Right ventricle myocardium inferior (tissue), 1 donor: ENCODE measurements at regions not wholly inside any gene's neighbourhood (a gene's known extent, or its start where the extent isn't known, plus 50 kb on each side); places are given as distances from the start of the nearest gene placed in this dataset.
A peak's percentile ranks its signal among the peaks of the same experiment; 100 is the strongest.

ENCODE experiments used
- ATAC-seq: fragments of 200-7000 bp; cut with Tn5 transposase; one replicate; pipeline ENCODE4 v1.9.1; 2020; ENCODE audit warnings: mild to moderate bottlenecking, moderate library complexity
- DNase-seq: peaks from one replicate; pipeline ENCODE4 v3.0.0; 2021; ENCODE audit errors: missing footprints
- intact Hi-C: fragments of 100-400 bp; cut with DNase I; formaldehyde crosslinking; loops from one replicate; pipeline ENCODE4 v1.11.0; 2022
- donor health status: DM: no; HTN: yes; CAD: no; lungs with severe emphysema.

DNA sequence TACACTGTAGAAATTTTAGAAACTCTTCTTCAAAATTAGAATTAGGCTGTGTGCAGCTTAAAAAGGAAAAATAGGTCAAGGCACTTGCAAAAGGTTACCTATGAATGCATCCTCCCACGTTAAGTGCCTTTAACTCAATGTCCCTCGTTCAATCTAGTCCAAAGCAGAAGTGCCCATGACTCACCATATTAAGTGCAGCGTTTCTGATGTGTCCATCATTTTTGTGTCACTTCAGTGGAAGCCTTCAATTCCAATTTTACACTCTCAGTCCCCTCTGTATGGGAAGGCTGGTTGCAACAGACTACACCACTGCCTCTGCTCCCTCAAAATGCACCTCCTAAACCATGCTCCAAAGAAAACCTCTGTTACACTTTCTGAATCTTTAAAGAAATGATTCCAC, 53.4 kb downstream of the FOXB1 start:
- ATAC-seq (no peak), DNase-seq (no peak)
- intact Hi-C loops = no loop called here

DNA sequence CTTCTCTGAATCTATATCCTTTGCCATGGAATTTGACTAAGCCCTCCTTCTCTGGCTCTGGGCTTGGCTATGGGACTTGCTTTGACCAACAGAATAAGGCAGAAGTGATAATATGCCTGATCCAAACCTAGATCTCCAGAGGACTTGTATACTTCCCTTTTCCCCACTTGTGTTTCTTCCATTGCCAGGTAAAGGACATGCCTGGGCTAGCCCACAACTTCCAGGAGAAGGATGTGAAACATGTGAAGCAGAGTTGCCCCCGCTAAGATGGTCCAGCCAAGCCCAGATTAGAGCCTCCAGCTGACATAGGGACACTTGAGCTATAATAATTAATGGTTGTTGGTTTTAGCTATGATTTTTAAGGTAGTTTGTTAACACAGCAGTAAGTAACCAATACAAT, 55.1 kb downstream of the FOXB1 start:
- ATAC-seq = no peak
- intact Hi-C loops = no loop called here

DNA sequence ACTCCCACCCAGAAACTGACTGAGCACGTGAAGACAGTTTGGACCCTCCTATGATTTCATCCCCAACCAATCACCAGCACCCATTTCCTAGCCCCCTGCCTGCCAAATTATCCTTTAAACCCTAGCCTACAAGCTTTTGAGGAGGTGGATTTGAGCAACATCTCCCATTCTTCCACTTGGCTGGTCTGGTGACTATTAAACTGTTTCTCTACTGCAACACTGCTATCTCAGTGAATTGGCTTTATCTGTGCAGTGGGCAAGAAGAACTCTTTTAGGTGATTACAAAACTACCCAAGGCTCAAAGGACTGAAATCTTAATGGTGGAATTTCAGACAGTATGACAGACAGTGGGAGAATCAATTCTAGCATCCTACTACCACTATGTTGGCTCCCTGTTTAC, 57.6 kb downstream of the FOXB1 start:
- ATAC-seq (no peak), DNase-seq (no peak)
- intact Hi-C loops = no loop called here

More for the DNA sequence above, 55.1 kb downstream of the FOXB1 start:
- no peak for DNase-seq

DNA sequence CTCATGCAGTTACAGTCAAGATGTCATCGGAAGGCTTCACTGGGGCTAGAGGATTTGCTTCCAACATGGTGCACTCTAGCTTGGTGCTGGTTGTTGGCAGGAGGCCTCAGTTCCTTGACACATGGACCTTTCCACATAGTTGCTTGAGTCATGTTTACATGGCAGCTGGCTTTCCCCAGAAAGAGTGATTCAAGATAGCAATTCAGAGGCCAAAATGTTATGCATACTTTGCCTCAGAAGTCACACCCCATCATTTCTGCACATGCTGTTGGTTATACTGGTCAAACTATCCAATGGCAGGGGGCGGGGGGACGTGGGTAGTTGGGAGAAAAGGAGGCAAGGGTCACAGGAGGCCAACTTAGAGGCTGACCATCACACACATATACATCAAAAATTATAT, 58.7 kb downstream of the FOXB1 start:
- ATAC-seq (no peak), DNase-seq (no peak)
- intact Hi-C loops = no loop called here

DNA sequence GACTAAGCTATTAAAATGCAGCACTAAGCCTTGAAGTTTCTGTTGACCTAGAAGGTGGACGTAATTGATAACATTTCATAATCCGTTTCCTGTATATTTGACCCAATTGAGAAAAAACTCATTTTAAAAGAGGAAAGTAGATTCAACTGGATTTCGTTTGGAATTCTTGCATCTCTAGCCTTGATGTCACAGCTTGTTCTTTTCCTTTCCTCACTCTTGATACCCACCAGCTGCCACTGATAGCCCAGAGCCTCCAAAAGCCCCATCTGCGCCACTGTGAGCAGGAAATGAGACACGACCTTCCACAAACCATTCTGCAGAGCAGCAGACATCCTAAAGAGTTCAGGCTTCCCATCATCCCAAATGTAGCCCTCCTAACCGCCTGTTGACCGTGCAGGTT, 61.8 kb downstream of the FOXB1 start:
- intact Hi-C loops = no loop called here

DNA sequence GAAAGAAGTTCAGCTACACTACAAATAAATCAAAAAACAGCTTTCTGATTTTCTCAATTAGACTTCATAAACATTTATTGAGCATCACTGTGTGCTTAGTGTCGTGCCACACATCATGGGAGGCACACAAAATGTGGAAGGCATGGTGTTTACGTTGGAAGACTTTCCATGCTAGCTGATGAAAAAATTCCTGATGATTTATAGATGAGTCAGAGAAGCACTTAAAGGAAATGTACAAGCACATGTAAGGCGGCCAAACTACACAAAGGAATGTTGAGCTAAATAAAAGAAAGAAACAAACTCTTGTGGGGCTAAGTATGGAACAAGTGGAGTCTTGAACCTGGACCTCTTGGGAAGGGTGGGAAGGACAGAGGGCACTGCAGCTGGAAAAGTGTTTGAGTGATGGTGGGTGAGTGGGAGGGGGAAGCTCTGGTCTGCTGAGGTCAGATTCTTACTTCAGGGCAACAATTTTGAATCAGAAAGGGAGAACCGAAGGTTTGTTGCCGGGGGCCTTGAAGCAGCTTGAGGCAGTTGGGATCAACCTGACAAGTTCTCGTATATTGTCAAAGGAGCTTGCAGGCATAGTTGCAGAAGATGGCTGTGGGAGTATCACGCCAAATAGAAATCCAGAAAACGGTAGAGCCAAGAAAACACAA, 66.9 kb downstream of the FOXB1 start:
- ATAC-seq = no peak
- intact Hi-C loops = no loop called here
- DNase-seq = no peak

More for the DNA sequence above, 61.8 kb downstream of the FOXB1 start:
- ATAC-seq (peak; percentile 74), DNase-seq (no peak)

DNA sequence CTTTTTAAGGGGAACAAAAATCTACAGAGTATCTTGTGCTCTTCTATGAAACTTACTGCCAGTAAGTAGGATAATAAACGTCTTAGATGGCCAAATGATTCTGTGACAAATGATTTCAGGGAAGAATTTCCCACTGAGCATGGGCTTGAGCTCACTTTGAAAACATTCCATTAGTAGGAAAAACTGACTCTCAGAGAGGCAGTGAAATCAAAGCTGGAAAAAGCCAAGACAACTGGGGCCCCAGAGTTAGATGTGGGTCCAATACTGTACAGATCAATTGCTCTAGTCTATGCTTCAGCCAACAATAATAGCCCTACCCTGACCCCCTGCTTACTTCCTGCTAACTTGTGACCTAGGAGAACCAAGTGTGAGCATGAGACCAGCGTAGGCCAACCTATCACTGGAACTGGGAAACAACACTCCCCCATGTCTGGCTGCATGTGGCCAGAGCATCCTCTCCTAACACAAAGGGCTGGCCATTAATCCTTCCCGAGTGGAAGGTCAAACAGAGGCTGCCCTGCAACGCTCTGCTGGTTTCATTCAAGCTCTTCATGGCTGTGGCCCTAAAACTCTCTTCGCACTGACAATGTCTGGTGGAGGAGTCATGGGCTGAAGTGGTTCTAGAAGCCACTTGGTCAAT, 68.8 kb downstream of the FOXB1 start:
- DNase-seq (no peak), ATAC-seq (no peak)
- intact Hi-C loops = no loop called here

DNA sequence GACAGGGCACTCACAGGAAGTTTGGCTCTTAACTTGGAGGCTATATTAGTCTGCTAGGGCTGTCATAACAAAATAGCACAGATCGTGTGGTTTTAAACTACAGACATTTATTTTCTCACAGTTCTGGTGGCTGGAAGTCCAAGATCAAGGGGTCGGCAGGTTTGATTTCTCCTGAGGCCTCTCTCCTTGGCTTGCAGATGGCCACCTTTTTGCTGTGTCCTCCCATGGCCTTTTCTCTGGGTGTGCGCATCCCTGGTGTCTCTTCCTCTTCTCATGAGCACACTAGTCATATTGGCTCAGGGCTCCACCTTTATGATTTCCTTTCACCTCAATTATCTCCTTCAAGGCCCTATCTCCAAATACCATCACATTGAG, 69.3 kb downstream of the FOXB1 start:
- intact Hi-C loops = no loop called here
- ATAC-seq (no peak), DNase-seq (no peak)

DNA sequence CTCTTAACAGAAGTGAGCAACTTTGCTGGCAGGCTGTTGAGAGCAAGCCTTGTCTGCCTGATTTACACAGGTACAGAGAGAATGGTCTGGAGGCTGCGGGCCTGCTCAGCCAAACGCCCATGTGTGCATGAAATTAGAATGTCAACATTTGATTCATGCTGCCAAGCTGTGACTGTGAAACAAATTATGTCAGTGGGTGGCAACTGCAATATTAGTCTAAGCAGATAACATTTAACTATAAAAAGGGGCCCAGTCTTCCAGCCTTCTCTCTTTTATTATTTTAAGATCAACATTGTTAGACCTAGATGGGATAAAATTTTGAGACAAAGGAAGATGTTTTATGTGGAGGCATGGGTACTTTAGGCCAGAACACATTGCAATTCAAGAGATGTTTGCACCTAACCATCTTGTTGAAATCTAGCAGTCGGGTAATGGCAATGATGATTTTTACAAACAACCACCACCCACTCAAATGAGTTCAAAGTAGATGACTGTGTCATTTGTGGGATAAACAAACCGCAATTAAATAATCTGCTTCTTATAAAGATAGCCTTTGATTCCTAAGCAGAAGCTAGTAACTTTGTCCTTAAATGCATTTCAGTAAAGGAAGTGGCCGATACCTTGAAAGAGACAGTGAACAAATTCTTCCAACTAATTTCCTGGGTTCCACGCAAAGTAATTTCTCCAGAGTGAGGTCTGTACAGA, 70.2 kb downstream of the FOXB1 start:
- ATAC-seq (no peak), DNase-seq (no peak)
- intact Hi-C loops = no loop called here

DNA sequence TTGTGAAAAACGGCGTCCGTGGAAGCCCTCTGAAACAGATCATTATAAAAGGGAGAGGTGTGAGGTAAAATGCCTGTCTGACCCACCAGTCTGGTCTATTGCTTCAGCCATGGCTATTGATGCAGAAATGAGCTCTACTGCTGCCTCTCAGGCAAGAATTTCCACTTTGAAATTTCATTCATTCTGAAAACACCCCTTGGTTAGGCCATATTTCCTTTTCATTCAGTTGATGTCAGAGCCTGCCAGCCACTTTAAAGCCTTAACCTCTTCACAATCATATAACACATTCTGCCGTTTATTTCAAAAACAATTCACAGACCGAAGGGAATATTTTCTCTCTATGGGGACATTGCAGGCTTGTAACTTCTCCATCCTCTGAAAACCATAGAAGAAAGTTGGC, 71.9 kb downstream of the FOXB1 start:
- no peak for ATAC-seq
- intact Hi-C loops = no loop called here
- DNase-seq = no peak

DNA sequence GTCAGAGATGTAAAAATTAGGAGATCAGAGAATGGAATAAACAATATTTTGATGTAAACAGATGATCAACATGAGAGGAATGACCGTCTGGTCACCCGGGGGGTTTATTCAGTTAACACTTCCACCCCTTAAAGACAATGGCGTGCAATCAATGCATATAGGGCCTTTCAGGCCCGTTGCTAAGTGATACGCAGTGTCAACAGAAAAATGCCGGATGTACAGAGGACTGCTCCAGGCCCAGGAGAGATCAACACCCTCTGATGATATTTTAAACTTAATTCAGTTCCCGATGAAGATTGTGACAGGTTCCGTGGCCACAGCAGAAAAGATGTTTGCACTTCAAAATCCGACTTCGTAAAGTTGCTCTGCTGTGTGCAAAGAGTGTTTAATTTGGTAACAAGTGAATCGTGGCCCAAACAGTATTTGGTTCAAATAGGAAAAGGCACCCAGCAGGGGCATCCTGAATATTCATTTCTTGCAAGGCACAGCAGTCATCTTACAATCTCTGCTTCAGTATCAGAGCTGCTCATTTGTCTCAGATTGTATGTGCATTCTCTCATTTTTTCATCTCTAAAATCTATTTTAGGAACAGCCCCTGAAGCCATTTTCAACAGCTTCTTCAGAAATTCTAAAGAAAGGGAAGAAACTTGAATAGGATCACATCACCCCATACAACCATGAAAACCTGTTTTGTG, 72.6 kb downstream of the FOXB1 start:
- DNase-seq (no peak), ATAC-seq (no peak)
- intact Hi-C loops = no loop called here

DNA sequence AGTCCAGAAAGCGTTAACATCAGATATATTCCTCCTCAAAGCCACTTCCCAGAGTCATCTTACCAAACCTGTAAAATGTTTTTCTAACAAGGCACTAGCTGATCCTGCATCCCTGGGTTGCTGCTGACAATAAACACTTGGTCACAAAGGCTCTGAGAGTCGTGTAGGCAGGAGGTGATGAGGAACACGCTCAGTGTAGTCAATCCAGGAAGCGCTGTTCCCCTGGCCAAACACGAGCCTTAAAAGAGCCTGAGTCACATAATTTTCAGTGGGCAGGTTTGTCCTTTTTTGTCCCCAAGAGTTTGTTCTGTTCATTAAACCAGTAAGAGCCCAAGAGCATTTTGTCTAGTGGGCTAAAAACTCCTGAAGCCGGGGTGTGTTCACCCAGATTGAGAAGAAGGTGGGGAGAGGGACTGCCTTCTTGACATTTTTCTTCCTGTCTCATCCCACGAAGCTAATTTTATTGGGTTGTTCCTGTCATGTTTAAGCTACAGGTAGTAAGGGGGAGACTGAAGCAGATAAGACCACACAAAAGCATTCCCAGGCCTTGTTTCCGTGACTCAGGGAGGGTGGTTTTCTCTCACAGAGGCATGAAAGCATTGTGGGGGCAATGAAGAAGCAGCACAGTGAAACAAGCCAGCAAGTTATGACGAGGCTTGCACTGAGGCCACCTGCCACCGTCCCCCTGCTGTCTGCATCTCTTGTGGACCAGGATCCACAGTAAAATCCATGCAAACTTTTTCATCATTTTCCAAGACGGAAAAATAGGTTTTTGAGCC, 73.7 kb downstream of the FOXB1 start:
- intact Hi-C loops = no loop called here
- no peak for ATAC-seq
- DNase-seq = no peak

DNA sequence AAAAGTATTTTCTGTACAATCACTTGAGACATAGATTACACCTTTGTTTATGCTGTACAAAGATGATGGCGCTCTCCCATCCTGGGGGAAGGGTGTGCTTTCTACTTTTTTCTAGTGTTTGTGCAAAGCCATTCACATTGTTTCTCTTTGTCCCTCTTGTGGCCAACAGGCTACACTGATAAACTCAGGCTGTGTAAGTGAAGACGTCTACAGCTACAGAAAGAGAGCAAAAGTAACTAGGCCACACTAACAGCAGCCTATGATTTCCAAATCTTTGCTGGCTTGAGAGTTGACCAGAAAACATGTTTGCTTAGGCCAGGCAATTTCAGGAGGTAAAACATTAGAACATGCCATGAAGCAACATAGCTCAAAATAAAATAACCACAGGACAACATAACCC, 75.1 kb downstream of the FOXB1 start:
- intact Hi-C loops = no loop called here
- DNase-seq (no peak), ATAC-seq (no peak)

DNA sequence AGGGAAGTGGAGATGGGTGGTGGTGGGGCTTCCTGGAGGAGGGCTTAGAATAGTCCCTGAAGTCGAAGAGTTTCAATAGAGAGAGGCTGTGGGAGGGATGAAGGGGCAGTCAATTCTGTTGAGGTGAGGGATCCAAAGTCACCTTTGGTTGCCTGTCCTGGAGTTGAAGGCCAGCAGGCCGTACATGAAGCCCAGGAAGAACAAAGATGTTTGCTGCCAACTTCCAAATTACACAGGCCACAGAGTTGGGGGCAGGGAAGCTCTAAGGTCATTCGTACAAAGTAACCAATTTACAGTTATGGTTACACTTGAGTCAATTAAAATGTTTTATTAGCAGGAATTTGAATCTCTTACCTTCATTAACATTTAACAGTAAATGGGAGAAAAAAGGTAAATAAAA, 77.9 kb downstream of the FOXB1 start:
- ATAC-seq (no peak), DNase-seq (no peak)
- intact Hi-C loops = no loop called here

DNA sequence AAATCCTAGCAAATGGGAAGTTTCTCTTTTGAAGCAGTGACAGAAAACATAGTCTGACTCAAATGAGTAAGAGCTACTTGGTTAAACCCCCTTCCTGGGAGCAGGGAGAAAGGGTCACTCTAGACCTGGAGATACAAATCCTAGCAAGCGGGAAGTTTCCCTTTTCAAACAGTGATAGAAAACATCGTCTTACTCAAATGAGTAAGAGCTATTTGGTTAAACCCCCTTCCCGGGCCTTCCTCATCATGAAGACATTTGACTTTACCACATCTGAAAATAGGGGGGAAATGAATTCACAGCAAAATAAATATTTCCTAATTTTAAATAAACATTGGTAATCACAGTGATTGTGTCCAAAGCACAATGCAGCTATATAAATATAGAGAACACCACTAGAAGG, 79.2 kb downstream of the FOXB1 start:
- DNase-seq (no peak), ATAC-seq (no peak)
- intact Hi-C loops = no loop called here

DNA sequence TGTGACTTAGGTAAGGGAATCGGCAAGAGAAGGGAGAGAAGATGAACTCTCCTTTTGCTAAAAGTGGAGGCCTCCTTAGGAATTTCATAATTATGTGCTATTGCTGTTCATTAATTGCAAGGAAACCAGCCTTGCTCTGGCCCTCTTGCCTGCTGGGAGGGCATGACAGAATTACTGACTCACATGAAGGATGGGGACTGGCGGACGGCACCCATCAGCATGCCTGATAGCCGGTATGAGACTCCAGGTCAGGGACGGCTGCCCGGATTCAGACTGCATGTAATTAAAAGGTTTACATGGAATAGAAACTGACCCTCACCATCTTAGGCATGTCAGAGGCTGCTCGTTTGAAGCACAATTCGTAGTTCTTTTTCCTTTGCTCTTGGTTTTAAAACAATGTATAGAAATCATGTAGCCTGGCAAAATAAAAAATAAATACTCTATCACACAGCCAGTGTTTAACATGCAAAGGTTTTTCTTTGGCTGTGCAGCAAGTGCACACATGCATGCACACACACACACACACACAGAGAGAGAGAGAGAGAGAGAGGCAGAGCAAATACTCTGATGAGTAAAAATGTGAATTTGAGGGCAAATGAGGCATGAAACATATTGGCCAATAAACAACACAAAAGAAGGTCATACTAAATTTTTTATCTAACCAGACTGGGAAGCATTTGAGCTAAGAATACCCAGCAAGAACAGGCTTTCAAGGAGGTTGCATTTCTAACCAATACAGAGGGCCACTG, 82.7 kb downstream of the FOXB1 start:
- ATAC-seq = no peak
- intact Hi-C loops = no loop called here

DNA sequence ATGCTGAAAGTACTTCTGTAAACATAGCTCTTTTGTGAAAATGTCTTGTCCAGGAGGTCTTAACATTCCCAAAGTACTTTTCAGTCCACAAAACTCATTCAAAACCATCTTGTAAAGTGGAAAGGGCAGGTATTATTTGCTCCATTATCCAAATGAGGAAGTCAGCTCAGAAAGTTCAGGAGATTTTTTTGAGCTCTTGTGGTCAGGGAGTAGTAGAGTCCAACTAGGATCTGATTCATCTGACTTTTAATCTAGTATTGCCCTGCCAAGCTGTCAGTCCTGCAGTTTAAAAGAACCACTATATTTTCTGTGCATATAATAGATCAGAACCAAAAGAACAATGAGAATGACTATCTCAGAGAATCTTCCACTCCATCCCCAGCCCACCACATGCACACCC, 83.5 kb downstream of the FOXB1 start:
- intact Hi-C loops = no loop called here

More for the DNA sequence above, 82.7 kb downstream of the FOXB1 start:
- no peak for DNase-seq

DNA sequence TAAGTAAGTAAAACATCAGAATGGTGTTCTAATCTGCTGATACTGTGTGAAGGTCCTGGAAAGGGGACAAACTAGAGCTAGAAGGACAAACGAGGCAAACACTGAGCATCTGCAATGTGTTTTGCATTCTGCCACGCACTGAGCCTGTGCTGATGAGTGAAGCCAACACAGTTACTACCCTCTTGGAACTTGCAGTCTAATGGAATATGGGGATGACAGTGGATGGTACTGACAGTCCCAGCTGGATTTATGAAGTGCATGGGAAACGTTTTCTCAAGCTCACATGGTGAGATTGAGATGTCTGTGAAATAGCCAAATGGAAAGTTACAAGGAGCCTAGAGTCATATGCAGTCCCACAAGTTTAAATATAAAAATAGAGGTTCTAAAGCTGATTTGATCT, 86.6 kb downstream of the FOXB1 start:
- ATAC-seq (no peak), DNase-seq (no peak)
- intact Hi-C loops = no loop called here

More for the DNA sequence above, 83.5 kb downstream of the FOXB1 start:
- ATAC-seq = no peak
- DNase-seq = no peak
